Right hindlimb (tissue), 1 donor: ENCODE measurements at regions not wholly inside any gene's neighbourhood (a gene's known extent, or its start where the extent isn't known, plus 50 kb on each side); places are given as distances from the start of the nearest gene placed in this dataset.

Source experiments
- DNase-seq: peaks from one replicate; pipeline ENCODE4 v3.0.0-alpha.2; 2018

DNA sequence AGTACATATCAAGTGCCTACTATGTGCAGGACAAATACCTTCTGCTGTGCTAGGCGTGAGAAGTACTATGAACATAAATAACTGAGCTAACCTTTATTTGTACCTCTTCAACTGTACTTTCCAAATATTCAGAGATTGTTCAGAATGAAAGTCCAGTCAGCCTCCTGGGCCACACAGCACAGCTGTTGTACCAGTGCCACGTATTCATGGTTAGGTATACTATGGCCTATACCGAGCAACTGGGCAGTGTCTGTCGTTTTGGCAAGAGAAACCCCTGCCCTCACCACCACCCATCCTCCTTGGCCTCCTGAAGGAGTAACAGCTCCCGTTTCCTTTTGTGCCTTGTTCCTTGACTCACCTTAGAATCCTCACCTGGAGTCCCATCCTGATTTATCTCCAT lies 53.0 kb downstream of the RASSF10 start:
- DNase-seq, result no peak

DNA sequence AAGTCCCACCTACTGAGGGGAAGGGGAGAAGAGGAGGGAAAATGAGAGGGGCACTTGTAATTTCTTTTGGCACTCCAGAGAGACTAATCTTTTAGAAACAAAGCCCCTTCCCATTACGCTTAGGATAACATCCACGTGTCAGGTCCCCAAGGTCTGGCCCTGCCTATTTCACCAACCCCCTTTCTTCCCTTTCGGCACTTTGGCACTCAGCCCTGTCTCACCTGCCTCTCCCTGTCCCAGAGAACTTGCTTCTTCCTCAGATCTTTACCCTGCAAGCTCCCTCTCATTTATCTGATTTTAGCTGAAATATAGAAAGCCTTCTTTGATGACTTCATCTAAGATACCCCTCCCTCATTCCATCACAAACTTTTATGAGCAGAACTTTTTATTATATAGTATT lies 55.5 kb downstream of the RASSF10 start:
- no peak for DNase-seq

DNA sequence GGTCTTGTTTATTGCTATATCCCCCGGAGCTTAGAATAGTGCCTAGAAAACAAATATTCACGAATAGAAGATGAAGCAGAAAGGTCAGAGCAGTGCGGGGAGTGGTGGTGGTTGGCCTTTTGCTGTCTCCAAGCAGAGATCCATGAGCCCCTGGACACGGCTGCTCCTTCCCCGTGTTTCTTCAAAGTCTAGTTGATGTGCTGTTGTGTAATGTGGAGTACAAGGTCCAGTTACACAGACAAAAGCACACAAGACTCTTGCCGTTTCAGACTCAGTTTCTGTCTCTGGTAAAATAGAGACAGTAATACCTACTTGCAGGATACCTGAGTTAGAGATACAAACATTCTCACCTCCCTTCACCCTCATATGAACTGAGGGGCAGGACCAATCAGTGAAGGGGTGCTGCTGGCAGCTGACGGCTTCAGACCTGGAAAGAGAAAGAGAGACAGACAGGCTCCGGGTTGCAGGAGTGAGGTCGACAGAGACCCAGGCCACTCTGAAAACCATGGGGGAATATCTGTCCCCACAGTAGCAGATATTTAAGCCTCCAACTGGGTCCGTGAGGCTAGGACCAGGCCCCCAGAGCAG lies 56.2 kb downstream of the RASSF10 start:
- DNase-seq, result no peak

DNA sequence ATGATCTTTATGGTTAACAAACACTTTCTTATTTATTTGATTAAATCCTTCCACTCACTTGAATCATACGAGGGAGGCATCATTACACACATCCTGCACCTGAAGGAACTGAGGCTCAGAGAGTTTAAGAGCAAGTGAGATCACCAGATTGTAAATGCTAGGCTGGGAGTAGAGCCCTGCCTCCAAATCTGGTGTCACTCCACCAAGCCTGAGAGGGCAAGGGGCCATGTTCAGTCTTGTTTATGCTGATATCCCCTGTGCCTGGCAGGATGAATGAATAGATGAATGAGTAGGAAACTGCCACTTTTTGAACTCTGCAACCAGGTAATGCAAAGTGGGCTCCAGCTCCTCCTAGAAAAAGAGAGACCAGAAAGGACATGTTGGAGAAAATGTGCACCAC lies 59.1 kb downstream of the RASSF10 start:
- no peak for DNase-seq

DNA sequence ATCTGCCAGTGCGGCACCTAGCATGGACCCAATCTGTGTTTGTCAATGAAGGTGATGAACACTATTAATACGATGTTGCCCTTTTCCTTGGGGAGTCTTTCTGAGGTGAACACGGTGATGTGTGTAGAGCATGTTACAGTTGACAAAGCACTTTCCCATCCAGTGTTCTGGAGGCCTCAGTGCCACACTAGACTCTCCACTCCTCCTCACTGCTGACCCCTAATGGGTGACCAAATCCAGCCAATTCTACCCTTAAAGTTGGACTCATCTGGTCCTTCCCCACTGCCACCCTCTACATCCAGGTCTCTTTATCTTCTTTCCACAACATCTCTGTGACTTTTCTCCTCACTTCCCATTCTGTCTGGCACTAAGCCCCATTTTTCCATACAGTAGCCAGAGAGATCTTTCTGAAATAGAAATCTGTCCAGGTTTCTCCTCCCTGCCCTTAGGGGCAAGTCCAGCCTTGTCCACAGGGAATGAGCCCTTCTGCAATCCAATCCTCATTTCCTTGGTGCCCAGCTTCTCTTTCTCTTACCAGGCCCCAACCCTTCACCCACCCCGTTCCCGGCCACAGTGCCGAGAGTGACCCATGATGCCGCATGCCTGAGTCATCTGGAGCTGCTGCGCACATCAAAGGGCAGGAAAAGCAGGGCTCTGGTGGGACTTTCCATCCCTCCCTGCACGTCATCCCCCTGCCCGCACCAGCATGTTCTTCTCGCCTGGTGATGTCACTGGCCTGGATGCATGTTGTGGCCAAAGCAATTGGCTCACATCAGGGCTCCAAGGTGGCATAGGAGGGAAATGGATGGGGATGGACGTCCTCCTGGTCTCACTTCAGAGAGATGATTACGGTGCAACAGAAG lies 64.2 kb downstream of the RASSF10 start:
- no peak for DNase-seq

DNA sequence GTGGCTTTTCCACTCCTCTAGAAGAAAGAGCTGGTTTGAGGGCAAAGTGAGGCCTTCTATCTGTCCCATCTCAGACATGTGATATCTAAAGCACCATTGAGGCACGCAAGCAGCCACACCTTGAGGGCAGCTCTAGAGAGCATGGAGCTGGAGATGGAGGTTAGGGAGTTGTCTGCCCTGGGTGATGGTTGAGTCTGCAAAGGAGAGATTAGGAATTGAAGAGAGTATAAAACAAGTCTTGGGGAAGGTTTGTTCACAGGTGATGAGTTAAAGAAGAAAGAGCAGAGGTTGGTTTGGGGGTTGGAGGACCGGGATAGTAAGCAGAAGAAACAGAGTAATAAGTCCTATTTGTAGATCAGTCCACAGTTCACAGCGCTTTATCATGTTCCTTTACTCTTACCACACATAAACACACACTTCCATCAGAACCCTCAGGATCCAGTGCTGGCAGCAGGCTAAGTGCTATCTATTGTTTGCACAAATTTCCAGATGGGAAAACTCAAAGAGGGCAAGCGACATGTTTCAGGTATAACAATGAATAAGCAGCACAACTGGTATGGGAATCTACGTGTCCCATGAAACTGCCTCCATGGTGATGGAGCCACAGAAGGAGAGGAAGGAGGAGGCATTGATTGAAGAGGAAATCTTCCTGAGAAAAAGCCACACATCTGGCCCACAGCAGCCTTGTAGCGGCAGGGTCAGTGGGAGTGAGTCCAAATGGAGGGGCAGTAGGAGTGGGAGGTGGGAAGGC lies 65.8 kb downstream of the RASSF10 start:
- DNase-seq, result no peak

DNA sequence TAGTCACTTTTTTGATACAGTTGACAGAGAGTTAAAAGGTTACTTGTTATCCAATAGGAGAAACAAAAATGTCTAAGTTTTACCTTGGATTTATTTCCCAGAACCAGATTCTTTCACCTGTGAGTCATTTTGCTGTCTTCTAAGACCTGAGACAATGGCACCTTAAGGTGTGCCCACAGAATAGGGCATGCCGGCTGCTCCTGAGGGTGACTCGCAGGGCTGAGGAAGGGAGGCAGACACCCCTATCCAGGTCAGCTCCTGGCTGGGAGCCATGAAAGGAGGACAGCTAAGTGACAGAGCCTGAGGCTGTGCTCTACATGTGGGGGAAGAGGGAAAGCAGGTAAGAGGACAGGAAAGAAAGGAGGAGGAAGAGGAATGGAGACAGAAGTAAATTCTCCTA lies 67.8 kb downstream of the RASSF10 start:
- DNase-seq, result no peak

DNA sequence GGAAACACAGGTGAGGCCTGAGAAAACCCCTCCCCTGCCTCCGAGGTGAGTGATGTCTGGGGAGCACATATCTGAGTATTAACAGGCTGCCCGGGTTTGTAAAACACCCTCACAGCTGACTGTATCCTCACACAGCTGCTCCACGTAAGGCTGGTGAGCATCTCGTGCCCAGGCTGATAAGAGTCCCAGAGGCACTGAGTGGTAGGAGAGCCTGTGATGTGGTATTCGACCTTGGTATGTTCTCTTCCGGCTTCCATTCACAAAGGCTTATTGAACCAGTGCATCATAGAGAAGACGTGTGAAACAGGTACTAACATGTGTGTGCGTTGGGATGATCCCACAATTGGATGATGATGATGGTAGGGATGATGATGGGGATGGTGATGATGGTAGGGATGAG lies 71.7 kb downstream of the RASSF10 start:
- no peak for DNase-seq

DNA sequence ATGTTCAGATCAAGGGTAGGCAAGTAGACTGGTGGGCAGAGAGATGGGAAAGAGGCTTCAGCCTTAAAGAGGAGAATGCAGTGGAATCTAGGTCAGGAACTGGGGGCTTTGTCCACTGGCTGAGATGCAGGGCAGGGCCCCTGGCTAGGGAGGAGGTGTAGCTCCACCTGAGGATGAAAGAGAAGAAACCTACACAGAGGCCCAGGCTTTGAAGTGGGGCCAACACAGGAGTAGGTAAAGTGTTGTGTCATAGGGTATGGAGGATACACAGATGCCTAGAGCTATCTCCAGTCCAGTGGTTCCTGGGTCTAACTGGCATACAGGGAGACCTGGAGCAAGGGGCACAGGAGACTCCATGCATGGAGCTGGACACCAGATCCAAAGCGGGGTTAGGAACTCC lies 73.5 kb downstream of the RASSF10 start:
- DNase-seq, result no peak

DNA sequence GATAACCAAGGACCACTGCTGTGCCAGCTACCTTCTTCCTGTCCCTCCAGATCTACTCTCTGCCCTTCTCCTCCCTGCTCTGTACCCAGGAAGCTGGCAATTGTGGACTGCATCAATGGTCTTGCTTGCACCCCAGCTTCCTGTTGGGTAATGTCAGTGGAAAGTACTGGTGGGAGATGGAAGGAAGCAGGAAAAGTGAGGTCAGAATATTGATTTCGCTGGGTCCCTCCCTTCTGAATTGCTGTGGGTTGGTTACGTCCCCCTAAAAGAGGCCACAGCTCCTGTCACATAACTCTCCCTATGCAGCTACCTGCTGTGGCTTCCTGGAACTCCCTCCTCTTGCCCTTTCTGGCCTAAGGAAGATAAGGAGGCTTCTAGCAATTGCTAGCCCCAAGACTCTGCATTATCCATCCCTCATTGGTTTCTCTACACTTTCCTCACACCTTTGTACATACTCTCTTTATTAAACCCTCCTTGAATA lies 81.2 kb downstream of the RASSF10 start:
- no peak for DNase-seq

DNA sequence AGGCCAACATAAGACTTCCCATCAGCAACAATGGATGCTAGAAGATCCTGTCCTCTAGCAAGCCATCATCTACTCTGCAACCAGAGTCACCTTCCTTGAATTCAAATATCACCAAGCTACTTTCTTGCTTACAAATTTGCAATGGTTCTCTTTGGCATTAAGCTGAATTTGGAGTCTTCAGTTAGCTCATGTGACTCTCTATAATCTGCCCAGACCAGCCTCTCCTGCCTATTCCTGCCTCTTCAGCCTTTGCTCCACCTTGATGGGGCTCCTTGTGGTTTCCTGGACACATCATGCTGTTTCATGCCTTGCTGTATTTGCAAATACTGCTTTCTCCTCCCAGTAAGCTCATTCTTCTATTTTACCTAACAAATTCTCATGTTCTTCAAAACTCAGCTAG lies 82.3 kb downstream of the RASSF10 start:
- no peak for DNase-seq

DNA sequence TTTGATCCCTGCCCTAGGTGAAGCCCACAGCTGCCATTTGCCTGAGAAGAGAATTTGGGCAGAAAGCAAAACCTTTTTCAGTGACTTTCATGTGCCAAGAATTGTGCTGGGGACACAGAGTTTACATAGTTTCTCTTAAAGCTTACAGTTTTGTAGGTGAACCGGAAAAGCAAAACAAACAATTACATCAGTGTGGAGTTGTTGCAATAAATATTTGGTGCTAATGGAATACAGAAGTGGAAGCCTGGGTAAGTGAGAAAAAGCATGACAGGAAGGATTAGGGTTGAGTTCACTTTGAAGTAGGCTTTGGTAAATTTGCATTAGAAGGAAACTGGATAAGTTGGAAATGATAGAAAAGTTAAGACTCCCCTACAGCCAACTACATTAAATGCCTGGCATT lies 82.7 kb downstream of the RASSF10 start:
- DNase-seq, result no peak

DNA sequence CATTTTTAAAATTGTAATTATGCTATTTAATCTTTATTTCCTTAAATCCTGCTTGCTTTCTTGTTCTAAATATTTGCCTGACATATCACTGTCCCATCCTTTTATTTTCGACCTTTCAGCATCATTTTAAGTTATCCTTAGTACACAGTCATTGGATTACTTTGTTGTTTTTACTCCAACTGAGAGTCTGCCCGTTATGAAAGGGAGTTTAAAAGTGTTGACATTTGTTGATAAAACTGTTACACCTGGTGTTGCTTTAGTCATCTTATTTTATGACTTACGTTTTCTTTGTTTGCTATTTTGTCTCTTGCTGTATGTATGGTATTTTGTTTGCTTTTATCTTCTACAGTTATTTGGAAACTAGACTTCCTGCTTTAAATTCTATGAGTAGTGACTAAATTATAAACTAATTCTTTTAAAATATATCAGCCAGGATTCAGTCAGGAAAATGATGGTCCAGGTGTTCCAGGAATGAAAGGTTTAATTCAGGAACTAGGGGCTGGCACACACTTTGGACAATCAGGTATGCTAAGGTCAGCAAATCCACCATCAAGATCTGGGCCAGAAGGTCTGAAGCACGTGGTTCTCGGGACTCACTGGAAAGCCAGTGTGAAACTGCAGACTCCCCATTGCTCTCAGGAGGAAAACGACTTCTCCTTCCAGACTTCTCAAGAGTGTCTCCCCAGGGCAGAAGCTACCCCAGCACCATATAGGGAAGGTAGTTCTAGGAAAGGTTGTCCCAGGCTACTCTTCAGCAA lies 86.0 kb downstream of the RASSF10 start:
- DNase-seq, result no peak

DNA sequence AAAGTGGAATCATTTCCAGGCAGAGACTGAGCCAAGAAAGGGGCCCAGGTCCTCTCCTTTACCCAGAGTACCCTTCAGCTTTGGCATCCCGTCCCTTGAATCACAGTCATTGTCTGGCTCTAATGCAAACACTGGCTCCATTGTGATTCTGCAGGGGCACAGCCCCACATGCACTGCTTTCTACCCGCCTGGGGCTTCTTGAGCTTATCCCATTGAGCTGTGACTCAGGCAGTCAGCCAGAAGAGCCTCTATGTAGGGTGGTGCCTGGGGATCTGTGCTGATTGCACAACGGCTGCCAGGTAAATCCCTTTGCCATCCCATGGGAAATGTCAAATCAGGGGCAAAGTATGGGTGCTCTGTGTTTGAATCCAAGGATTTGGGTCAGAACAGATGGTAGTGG lies 88.9 kb downstream of the RASSF10 start:
- peak; percentile 31 for DNase-seq

DNA sequence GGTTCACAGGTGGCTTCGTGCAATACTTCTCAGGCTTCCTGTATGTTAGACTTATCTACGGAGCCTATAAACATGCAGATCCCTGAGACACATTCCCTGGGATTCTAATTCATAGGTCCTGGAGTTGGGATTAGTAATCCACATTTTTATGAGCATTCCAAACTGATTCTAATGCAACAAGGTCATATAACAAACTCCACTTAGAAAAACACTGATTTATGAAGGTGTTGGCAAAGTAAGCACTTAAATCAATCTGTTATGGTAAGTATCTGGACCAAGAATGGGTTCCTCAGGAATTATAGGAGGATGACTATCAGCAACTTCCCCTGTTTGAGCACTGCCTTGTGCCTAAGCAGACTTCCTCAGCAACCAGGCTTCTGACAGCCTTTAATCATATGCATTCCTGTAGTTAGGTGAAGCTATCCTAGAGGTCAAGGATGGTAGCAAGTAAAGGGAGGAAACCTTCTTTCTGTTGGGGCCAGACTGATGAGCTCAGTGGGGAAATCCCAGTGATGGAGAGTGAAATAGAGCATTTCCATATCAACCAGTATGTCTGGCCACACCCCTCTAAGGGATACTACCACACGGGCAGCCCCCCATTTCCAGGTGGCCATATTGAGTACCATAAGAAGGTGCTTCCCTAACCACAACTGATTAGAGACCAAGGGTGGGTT lies 89.6 kb downstream of the RASSF10 start:
- DNase-seq, result no peak

DNA sequence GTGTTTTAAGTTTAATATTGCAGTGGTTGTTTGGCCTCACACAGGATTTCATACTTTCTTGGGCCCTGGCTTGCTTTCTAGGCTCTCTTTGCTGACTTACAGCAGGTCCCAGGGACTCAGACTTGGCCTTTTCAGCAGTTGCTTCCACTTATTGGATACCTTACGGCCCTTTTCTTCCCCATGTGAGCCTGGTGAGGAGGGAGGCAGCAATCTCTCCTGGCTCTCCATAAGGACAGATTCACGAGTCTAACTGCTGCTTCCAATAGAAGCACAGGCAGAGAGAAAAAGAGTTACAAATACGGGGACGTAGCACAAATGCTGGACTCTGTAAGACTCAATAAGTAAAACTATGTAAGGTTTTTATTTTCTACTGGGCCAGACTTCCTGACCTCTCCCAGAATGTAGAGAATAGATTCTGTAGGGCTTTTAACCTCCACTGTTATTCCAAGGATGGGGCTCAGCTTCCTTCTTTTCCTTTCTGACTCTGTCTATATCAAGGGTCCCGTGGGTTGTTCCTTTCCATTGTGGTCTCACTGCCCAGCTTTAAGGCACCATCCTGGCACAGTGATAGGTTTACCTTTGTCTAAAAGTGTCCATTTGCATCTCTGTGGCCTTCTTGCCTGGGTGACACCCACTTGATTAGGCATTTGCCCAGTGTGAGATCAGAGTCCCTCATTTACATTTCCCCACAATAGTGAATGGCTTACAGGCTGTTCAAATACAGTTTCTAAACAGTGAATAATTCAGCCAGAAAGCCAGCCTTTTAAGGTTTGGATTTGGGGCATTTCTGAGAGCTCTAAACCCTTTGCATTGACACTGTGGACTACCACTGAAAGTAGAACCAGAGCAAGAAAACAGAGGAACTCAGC lies 92.8 kb downstream of the RASSF10 start:
- DNase-seq, result no peak

DNA sequence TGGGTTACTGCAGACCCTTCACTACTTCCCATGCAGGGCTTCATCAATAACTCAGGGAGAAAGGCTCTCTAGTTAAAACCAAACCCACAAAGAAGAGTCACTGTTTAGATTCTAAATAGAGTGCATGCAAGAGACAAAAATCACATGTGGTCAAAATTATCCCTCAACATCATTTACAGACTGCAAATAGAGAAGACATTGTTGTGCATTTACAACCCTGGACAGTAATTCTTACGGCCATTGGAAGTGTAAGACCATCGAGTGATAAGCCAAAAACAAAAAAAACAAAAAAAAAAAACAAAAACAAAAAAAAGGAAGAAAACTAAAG lies 93.4 kb downstream of the RASSF10 start:
- no peak for DNase-seq

DNA sequence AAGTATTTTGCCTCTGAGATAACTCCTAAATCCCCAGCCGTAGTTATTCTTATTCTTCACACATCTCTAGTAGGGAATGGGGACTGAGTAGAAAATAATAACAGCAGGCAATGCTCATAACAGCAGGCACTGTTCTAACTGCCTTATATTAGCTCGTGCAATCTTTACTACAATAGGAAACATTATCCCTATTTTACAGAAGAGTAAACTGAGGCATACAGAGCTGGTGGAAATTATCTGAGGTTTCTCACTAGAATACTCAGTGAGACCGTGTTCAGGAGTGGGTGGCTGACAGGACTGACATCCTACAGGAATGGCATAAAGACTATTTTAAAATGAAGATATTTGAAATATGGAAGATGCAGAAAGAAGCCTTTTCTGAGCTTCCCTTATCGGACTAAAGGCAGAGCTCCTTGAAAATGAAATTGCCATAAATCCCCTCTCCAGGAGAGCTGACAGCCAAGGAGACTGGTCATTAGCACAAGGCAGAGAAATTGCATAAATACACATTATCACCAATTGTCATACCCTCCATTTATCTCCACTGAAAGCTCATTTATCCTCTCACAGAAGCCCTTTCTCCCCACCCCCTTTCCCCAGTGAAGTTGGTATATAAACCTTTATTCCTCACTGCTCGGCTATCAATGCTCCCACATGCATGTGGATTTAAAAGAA lies 93.9 kb downstream of the RASSF10 start:
- DNase-seq, result no peak

DNA sequence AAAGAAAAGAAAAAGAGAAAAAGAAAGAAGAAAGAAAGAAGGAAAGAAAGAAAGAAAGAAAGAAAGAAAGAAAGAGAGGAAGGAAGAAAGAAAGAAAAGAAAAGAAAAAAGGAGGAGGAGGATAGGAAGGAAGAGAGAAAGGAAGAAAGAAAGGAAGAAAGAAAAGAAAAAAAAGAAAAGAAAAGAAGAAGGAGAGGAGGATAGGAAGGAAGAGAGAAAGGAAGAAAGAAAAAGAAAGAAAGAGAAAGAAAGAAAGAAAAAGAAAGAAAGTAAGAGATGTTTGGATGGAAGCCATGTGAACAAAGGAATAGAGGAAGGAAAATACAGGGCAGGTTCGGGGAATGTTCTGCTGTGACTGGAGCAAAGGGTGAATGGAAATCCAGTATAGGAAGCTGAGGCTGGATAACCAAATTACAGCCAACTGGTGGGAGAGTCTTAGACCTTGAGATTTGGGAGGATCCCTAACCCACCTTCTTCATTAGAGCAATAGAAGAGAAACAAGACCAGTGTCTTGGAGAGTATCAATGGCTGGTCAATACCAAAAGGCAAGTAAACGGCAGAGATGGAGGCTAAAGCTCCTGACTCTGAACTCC lies 94.9 kb downstream of the RASSF10 start:
- DNase-seq, result no peak

DNA sequence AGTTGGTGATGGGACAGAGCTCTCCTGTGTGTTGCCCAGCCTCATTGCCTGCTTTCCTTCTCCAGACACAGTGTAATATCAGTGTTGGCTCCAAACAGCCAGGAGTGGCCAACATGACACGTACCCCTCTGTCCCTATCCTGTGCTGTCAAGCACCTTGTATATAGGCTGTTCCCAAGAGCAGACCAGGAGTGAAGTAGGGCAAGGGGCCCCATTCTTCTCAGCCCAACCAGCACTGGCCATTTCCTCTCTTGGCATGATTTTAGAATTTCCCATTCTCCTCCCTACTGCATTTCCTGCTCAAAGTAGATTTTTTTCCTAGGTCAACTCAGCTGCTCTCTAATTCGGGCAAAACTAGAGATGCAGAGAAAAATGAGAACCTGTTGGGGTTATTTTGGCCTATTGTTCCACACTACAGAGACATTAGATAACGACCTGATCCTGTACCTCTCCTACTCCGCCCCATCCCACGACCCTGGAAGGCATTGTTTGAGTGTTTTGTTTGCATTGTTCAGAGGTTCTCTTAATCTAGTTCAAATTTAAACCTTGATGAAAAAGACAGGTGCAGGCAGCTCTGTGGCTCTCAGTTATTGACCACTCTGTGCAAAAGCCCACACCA lies 95.6 kb downstream of the RASSF10 start:
- DNase-seq, result no peak
